ENCODE measurements at regions not wholly inside any gene's neighbourhood (a gene's known extent, or its start where the extent isn't known, plus 50 kb on each side); places are given as distances from the start of the nearest gene placed in this dataset.

GRCh38 chr6:121856296-121856695, 420.9 kb downstream of the GJA1 start:
- TF ChIP-seq ZNF560 (tag by site-specific recombination; IDR thresholded peaks at IDR 0.05; ENCODE audit: borderline replicate concordance), result no peak
- TF ChIP-seq ZNF157 (tag by site-specific recombination; IDR thresholded peaks at IDR 0.05), result no peak
- no peak for TF ChIP-seq ZNF48 (tag by site-specific recombination; IDR thresholded peaks at IDR 0.05)
- no peak for TF ChIP-seq WT1 (tag by site-specific recombination; IDR thresholded peaks at IDR 0.05)
- TF ChIP-seq ZNF26 (tag by site-specific recombination; IDR thresholded peaks at IDR 0.05), result no peak
- TF ChIP-seq ZNF398 (tag by site-specific recombination; IDR thresholded peaks at IDR 0.05), result no peak
- TF ChIP-seq ZBTB8A (tag by site-specific recombination; IDR thresholded peaks at IDR 0.05), result no peak
- TF ChIP-seq ZNF645 (tag by site-specific recombination; IDR thresholded peaks at IDR 0.05), result no peak
- Histone ChIP-seq H3K4me3 (ENCODE audit: low read depth, low read length) (no peak overlapping the region), H3K4me1 (ENCODE audit: control insufficient read depth, insufficient read depth, low read length) (no peaks in the 10 kb centered on the region), H3K36me3 (ENCODE audit: control insufficient read depth in 2 of 2, insufficient read depth in 1 of 2, low read length in 2 of 2) (no peaks in the 10 kb centered on the region), H3K9me3 (ENCODE audit: control insufficient read depth, insufficient read depth, low read depth, low read length) (no peaks in the 10 kb centered on the region), H3K27ac (ENCODE audit: extremely low read depth, low read depth, low read length) (no peak overlapping the region)
- ChIA-PET POLR2A (no interaction called here), CTCF (interaction anchor here (1.2 kb wide), 1 partner anchor 178 kb away, joined by 3 read pairs; no protein-coding TSS in a partner anchor)

- Histone ChIP-seq H3K36me3 (ENCODE audit: control insufficient read depth in 2 of 2, insufficient read depth in 1 of 2, low read length in 2 of 2) (no peaks in the 10 kb centered on the region), H3K9me3 (ENCODE audit: control insufficient read depth, insufficient read depth, low read depth, low read length) (no peaks in the 10 kb centered on the region), H3K27ac (ENCODE audit: extremely low read depth, low read depth, low read length) (no peak overlapping the region), H3K4me3 (ENCODE audit: low read depth, low read length) (no peak overlapping the region), H3K4me1 (ENCODE audit: control insufficient read depth, insufficient read depth, low read length) (no peaks in the 10 kb centered on the region)
- CTCF ChIA-PET, result interaction anchor here (0.6 to 1.9 kb wide), 3 partner anchors 8 to 177 kb away, joined by 3 to 9 read pairs (median 5); no protein-coding TSS in a partner anchor
- POLR2A ChIA-PET, result no interaction called here
- TF ChIP-seq ZNF610 (tag by site-specific recombination; IDR thresholded peaks at IDR 0.05; ENCODE audit: borderline replicate concordance), result peak; percentile 98
- no peak for TF ChIP-seq ZNF449 (tag by site-specific recombination; IDR thresholded peaks at IDR 0.05)
These were observed 422.1 kb downstream of the GJA1 start for GRCh38 chr6:121857551-121857950.

- no peaks in the 10 kb centered on the region for H3K9me3 ChIP-seq (ENCODE audit: control insufficient read depth, insufficient read depth, low read depth, low read length)
- H3K4me3 ChIP-seq (ENCODE audit: low read depth, low read length), result no peak overlapping the region
- POLR2A ChIA-PET, result no interaction called here
- H3K4me1 ChIP-seq (ENCODE audit: control insufficient read depth, insufficient read depth, low read length), result no peaks in the 10 kb centered on the region
- H3K36me3 ChIP-seq (ENCODE audit: control insufficient read depth in 2 of 2, insufficient read depth in 1 of 2, low read length in 2 of 2), result no peaks in the 10 kb centered on the region
- H3K27ac ChIP-seq (ENCODE audit: extremely low read depth, low read depth, low read length), result no peak overlapping the region
- CTCF ChIA-PET, result interaction anchor here (0.6 to 1.9 kb wide), 3 partner anchors 9 to 326 kb away, joined by 3 to 9 read pairs (median 3); no protein-coding TSS in a partner anchor
- no peak for TF ChIP-seq ZNF707 (tag by site-specific recombination; IDR thresholded peaks at IDR 0.05)
- TF ChIP-seq ZNF16 (tag by site-specific recombination; IDR thresholded peaks at IDR 0.05; ENCODE audit: low read depth), result no peak
- TF ChIP-seq ZSCAN5A (tag by site-specific recombination; IDR thresholded peaks at IDR 0.05), result no peak
- no peak for TF ChIP-seq ZNF747 (tag by site-specific recombination; IDR thresholded peaks at IDR 0.05)
- no peak for TF ChIP-seq ZXDB (tag by site-specific recombination; IDR thresholded peaks at IDR 0.05)
- no peak for TF ChIP-seq ZNF350 (tag by site-specific recombination; IDR thresholded peaks at IDR 0.05)
- no peak for TF ChIP-seq ZNF549 (tag by site-specific recombination; IDR thresholded peaks at IDR 0.05)
- TF ChIP-seq ZNF394 (tag by site-specific recombination; IDR thresholded peaks at IDR 0.05; ENCODE audit: borderline replicate concordance), result no peak
- TF ChIP-seq ZNF830 (tag by site-specific recombination; IDR thresholded peaks at IDR 0.05; ENCODE audit: low read depth), result no peak
- TF ChIP-seq REST (tag by site-specific recombination; IDR thresholded peaks at IDR 0.05), result no peak
- no peak for TF ChIP-seq ZNF214 (tag by site-specific recombination; IDR thresholded peaks at IDR 0.05; ENCODE audit: borderline replicate concordance)
These were observed 422.9 kb downstream of the GJA1 start for GRCh38 chr6:121858310-121858709.
